Mammary epithelial cell (primary cell): ENCODE measurements at regions not wholly inside any gene's neighbourhood (a gene's known extent, or its start where the extent isn't known, plus 50 kb on each side); places are given as distances from the start of the nearest gene placed in this dataset.

Source experiments
- CTCF ChIP-seq, 2 donors: IDR thresholded peaks in 1 of 2; conservative IDR thresholded peaks in 1 of 2; 2 replicates each; pipeline ENCODE4 v1.5.1; 2011 to 2012; ENCODE audit warnings: inconsistent platforms in 2 of 2, low read length in 2 of 2, mild to moderate bottlenecking in 2 of 2, control low read depth in 1 of 2, low read depth in 1 of 2; ENCODE audit not compliant: insufficient read depth in 1 of 2; ENCODE audit errors: extremely low read depth in 1 of 2
- EZH2 ChIP-seq: IDR thresholded peaks from 2 replicates; pipeline ENCODE4 v1.6.1; 2012; ENCODE audit warnings: low read length, inconsistent platforms, borderline replicate concordance

GRCh38 chr4:186441502-186441901 is 113.9 kb downstream of the MTNR1A start:
- no peak for TF ChIP-seq CTCF (conservative IDR thresholded peaks at IDR 0.05 in 1 of 2, IDR thresholded peaks at IDR 0.05 in 1 of 2; ENCODE audit: extremely low read depth in 1 of 2, insufficient read depth in 1 of 2, low read depth in 1 of 2, low read length in 2 of 2)
- no peak for TF ChIP-seq EZH2
